Smooth muscle cell (in vitro differentiated cells): ENCODE measurements at regions not wholly inside any gene's neighbourhood (a gene's known extent, or its start where the extent isn't known, plus 50 kb on each side); places are given as distances from the start of the nearest gene placed in this dataset.

Experiments
- DNase-seq: peaks from one replicate; lab custom pipeline; 2025; ENCODE audit not compliant: unreplicated experiment; lab: John Stamatoyannopoulos, UW
- H2AFZ ChIP-seq: fragments of 200-600 bp; sonication (generic); 2 replicates; pipeline ENCODE4 v1.6.0; 2016; ENCODE audit warnings: antibody characterized with exemption, low read depth, mild to moderate bottlenecking
- H3F3A ChIP-seq: fragments of 200-600 bp; sonication (generic); 2 replicates; pipeline ENCODE4 v1.6.0; 2017; ENCODE audit warnings: antibody characterized with exemption, low read depth
- H3K27ac ChIP-seq: fragments of 200-600 bp; sonication (generic); 2 replicates; pipeline ENCODE4 v1.5.1; 2016; ENCODE audit warnings: low read depth, mild to moderate bottlenecking
- H3K27me3 ChIP-seq: fragments of 200-600 bp; sonication (generic); 2 replicates; pipeline ENCODE4 v1.6.1; 2016; ENCODE audit warnings: low read depth, mild to moderate bottlenecking
- H3K36me3 ChIP-seq: fragments of 200-600 bp; sonication (generic); 2 replicates; pipeline ENCODE4 v1.5.1; 2016; ENCODE audit warnings: low read depth
- H3K4me1 ChIP-seq: fragments of 200-600 bp; sonication (generic); 2 replicates; pipeline ENCODE4 v1.5.1; 2016; ENCODE audit warnings: low read depth
- H3K4me2 ChIP-seq: fragments of 200-600 bp; sonication (generic); 2 replicates; pipeline ENCODE4 v1.6.0; 2016; ENCODE audit warnings: mild to moderate bottlenecking
- H3K4me3 ChIP-seq: fragments of 200-600 bp; sonication (generic); 2 replicates; pipeline ENCODE4 v1.5.1; 2016; ENCODE audit warnings: mild to moderate bottlenecking
- H3K79me2 ChIP-seq: fragments of 200-600 bp; sonication (generic); 2 replicates; pipeline ENCODE4 v1.6.0; 2016; ENCODE audit warnings: low read depth, mild to moderate bottlenecking
- H3K9ac ChIP-seq: fragments of 200-600 bp; sonication (generic); 2 replicates; pipeline ENCODE4 v1.6.0; 2016; ENCODE audit warnings: low read depth
- H3K9me3 ChIP-seq: fragments of 200-600 bp; sonication (generic); replicated peaks from 2 replicates; pipeline ENCODE4 v1.5.1; 2016; ENCODE audit warnings: low read depth
- H4K20me1 ChIP-seq: fragments of 200-600 bp; sonication (generic); 2 replicates; pipeline ENCODE4 v1.6.0; 2016; ENCODE audit warnings: low read depth
- WGBS: methylation state at CpG from one replicate; pipeline ENCODE4 v1.1.7; 2016; ENCODE audit warnings: low lambda C conversion rate; 5-methylcytosine and 5-hydroxymethylcytosine counted together
- TF ChIP-seq, protein P1 (sequence below): fragments of 200-600 bp; sonication (generic); IDR thresholded peaks from 2 replicates; pipeline ENCODE4 v1.5.1; 2017; ENCODE audit warnings: borderline replicate concordance, mild to moderate bottlenecking, antibody characterized with exemption; ENCODE audit not compliant: insufficient read depth, poor library complexity, severe bottlenecking

DNA sequence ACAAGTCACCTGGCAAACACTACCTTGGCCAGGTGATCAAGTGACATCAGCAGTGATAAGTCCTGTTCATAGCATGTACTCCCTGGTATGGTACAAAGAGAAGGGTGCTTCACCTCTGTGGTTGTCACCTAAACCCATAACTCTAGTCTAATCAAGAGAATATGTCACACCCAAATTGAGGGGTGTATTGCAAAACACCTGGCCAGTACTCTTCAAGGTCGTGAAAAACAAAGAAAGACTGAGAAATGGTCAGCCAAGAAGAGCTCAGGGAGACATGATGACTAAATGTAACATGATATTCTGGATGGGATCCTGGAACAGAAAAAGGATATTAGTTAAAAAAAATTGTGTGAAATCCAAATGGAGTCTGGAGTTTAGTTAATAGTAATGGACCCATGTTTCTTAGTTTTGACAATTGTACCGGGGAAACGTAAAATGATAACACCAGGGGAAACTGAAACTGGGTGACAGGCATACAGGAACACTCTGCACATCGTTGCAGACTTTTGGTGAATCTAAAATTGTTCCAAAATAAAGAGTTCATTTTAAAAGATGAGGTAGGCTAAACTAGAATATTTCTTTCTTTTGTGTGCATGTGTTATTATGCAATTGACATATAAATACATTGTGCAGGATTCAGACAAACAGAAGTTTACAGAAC lies 262.0 kb downstream of the CDC5L start:
- 91% methylated on average over 4 of the region's 4 CpGs for WGBS
- Histone ChIP-seq H3K27me3 (no peaks in the 10 kb centered on the region), H3K9ac (no peak overlapping the region), H3K36me3 (no peaks in the 10 kb centered on the region), H3K9me3 (no peaks in the 10 kb centered on the region), H3K4me2 (no peak overlapping the region), H4K20me1 (no peaks in the 10 kb centered on the region), H3K27ac (no peak overlapping the region), H3F3A (no peaks in the 10 kb centered on the region), H3K4me3 (no peak overlapping the region), H3K79me2 (no peaks in the 10 kb centered on the region), H3K4me1 (peaks cover 6% of the 10 kb centered on the region), H2AFZ (no peak overlapping the region)
- TF ChIP-seq, protein P1, sequence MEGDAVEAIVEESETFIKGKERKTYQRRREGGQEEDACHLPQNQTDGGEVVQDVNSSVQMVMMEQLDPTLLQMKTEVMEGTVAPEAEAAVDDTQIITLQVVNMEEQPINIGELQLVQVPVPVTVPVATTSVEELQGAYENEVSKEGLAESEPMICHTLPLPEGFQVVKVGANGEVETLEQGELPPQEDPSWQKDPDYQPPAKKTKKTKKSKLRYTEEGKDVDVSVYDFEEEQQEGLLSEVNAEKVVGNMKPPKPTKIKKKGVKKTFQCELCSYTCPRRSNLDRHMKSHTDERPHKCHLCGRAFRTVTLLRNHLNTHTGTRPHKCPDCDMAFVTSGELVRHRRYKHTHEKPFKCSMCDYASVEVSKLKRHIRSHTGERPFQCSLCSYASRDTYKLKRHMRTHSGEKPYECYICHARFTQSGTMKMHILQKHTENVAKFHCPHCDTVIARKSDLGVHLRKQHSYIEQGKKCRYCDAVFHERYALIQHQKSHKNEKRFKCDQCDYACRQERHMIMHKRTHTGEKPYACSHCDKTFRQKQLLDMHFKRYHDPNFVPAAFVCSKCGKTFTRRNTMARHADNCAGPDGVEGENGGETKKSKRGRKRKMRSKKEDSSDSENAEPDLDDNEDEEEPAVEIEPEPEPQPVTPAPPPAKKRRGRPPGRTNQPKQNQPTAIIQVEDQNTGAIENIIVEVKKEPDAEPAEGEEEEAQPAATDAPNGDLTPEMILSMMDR = no peak
- no peak for DNase-seq

DNA sequence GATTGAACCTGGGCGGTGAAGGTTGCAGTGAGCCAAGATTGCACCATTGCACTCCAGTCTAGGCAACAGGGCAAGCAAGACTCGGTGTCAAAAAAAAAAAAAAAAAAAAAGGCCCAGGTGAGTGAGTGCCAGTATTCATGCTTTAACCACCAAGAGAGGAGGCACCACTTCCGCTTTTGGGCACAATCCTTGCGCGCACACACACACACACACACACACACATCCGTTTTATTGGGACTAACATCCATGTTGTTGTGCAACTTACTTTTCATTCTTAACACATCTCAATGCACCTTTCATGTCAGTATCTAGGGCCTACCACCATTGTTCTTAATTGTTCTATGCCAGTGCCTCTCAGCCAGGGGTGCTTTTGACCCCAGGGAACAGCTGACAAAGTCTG lies 263.0 kb downstream of the CDC5L start:
- Histone ChIP-seq H2AFZ (no peak overlapping the region), H3K9me3 (no peaks in the 10 kb centered on the region), H3K36me3 (no peaks in the 10 kb centered on the region), H3K27ac (no peak overlapping the region), H3K27me3 (no peaks in the 10 kb centered on the region), H3K9ac (no peak overlapping the region), H3K4me1 (peaks cover 11% of the 10 kb centered on the region), H3K4me2 (no peak overlapping the region), H4K20me1 (no peaks in the 10 kb centered on the region), H3K4me3 (no peak overlapping the region), H3F3A (no peaks in the 10 kb centered on the region), H3K79me2 (no peaks in the 10 kb centered on the region)
- no peak for DNase-seq
- TF ChIP-seq, protein P1 = no peak
- 92% methylated on average over 6 of the region's 6 CpGs for WGBS

DNA sequence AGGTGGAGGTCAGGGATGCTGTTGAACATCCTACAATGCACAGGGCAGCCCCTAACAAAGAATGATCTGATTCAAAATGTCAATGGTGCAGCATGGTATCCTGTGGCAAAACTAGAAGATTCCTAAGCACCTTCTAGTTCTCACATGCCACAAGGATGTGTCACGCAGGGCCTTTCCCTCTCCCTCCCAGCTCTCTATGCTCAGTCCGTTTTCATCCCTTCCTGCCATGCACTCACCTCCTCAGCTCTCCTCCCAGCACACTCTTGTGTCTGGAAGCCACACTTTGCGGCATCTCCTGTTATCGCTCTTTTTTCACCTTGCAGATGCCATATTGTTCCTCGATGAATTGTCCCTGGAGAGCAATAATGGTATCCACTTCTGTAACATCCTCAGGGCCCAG lies 263.4 kb downstream of the CDC5L start:
- Histone ChIP-seq H4K20me1 (no peaks in the 10 kb centered on the region), H2AFZ (no peak overlapping the region), H3K4me2 (no peak overlapping the region), H3F3A (no peaks in the 10 kb centered on the region), H3K9me3 (no peaks in the 10 kb centered on the region), H3K27ac (no peak overlapping the region), H3K4me3 (no peak overlapping the region), H3K79me2 (no peaks in the 10 kb centered on the region), H3K27me3 (no peaks in the 10 kb centered on the region), H3K9ac (no peak overlapping the region), H3K36me3 (no peaks in the 10 kb centered on the region), H3K4me1 (peaks cover 11% of the 10 kb centered on the region)
- 90% methylated on average over 5 of the region's 5 CpGs for WGBS
- DNase-seq = no peak
- TF ChIP-seq, protein P1 = no peak

DNA sequence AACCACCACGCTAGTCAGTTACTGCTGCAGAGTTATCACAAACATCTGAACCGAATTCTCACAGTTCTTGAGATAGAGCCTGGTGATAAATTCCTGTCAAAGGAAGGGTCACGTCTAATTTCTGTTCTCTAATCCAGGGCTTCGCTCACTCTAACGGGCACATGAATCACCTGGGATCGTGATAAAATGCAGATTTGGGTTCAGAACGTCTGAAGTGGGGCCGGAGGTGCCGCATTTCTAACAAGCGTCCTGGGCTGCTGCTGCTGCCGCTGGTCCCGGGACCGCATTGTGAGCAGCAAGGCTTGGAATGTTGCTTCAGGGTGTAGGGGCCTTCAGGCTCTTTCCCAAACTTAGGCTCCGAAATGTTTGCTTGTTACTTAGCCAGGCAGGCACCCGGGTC lies 264.1 kb downstream of the CDC5L start:
- WGBS = 29% methylated on average over 15 of the region's 15 CpGs
- peak overlapping the region; percentile 2 for H2AFZ ChIP-seq
- H3K4me1 ChIP-seq = peaks cover 11% of the 10 kb centered on the region
- no peaks in the 10 kb centered on the region for H4K20me1 ChIP-seq
- no peaks in the 10 kb centered on the region for H3K9me3 ChIP-seq
- H3K9ac ChIP-seq = no peak overlapping the region
- no peaks in the 10 kb centered on the region for H3F3A ChIP-seq
- TF ChIP-seq, protein P1 = no peak
- no peaks in the 10 kb centered on the region for H3K79me2 ChIP-seq
- H3K4me3 ChIP-seq = no peak overlapping the region
- no peaks in the 10 kb centered on the region for H3K27me3 ChIP-seq
- no peak for DNase-seq
- no peak overlapping the region for H3K4me2 ChIP-seq
- no peak overlapping the region for H3K27ac ChIP-seq
- no peaks in the 10 kb centered on the region for H3K36me3 ChIP-seq
